ENCODE measurements at regions not wholly inside any gene's neighbourhood (a gene's known extent, or its start where the extent isn't known, plus 50 kb on each side); places are given as distances from the start of the nearest gene placed in this dataset.

DNA sequence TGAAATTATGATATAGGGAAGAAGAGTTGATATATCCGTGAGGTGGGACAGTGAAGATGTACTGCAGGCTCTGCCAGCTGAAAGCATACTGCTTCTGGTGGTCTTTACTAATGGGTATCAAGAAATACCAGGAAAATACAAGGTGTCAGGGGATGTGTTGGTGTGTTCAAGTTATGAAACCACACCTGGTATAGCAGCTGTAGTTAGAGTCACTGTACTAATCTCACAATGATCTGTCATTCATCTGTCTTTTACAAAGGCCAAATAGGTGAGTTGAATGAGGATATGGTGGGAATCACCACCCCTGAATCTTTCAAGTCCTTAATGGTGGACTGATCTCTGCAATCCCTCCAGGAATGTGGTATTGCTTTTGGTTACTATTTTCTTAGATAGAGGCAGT, 152.7 kb downstream of the NFKBIZ start:
- TF ChIP-seq, protein P1, sequence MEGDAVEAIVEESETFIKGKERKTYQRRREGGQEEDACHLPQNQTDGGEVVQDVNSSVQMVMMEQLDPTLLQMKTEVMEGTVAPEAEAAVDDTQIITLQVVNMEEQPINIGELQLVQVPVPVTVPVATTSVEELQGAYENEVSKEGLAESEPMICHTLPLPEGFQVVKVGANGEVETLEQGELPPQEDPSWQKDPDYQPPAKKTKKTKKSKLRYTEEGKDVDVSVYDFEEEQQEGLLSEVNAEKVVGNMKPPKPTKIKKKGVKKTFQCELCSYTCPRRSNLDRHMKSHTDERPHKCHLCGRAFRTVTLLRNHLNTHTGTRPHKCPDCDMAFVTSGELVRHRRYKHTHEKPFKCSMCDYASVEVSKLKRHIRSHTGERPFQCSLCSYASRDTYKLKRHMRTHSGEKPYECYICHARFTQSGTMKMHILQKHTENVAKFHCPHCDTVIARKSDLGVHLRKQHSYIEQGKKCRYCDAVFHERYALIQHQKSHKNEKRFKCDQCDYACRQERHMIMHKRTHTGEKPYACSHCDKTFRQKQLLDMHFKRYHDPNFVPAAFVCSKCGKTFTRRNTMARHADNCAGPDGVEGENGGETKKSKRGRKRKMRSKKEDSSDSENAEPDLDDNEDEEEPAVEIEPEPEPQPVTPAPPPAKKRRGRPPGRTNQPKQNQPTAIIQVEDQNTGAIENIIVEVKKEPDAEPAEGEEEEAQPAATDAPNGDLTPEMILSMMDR (IDR thresholded peaks at IDR 0.05; ENCODE audit: low read depth, low read length), result no peak
- TF ChIP-seq EZH2phosphoT487 (IDR thresholded peaks at IDR 0.05; ENCODE audit: low read depth), result no peak
